ENCODE measurements at regions not wholly inside any gene's neighbourhood (a gene's known extent, or its start where the extent isn't known, plus 50 kb on each side); places are given as distances from the start of the nearest gene placed in this dataset.

GRCh38 chr2:211128287-211128686 lies 571.9 kb downstream of the CPS1 start:
- TF ChIP-seq CTCF (IDR thresholded peaks at IDR 0.05; ENCODE audit: low read depth, low read length) (no peak), POLR2A (IDR thresholded peaks at IDR 0.05; ENCODE audit: extremely low read depth, insufficient read length) (no peak), MYC (IDR thresholded peaks at IDR 0.05; ENCODE audit: low read depth, low read length) (no peak)

All from NB4 (cell line).